Gastrocnemius medialis (tissue), 4 donors: ENCODE measurements at regions not wholly inside any gene's neighbourhood (a gene's known extent, or its start where the extent isn't known, plus 50 kb on each side); places are given as distances from the start of the nearest gene placed in this dataset.

Experiments used
- ATAC-seq, 2 donors: fragments of 150-250 bp; one replicate each; pipeline ENCODE4 v1.9.1; 2016
- DNase-seq, 2 donors: peaks; one replicate each; pipeline ENCODE4 v3.0.0-alpha.2; 2019
- H3K27ac ChIP-seq, 4 donors: fragments of 200-600 bp; sonication (generic); 1 replicate in 1 of 4; 2 replicates in 3 of 4; pipeline ENCODE4 v1.5.1; 2016 to 2018; ENCODE audit warnings: mild to moderate bottlenecking in 2 of 4, moderate library complexity in 1 of 4
- H3K27me3 ChIP-seq, 3 donors: fragments of 200-600 bp; sonication (generic) in 2 of 3; 1 replicate in 1 of 3; 2 replicates in 2 of 3; pipeline versions ENCODE4 v1.5.1 to v1.6.0; 2016 to 2019; ENCODE audit warnings: mild to moderate bottlenecking in 1 of 3, moderate library complexity in 1 of 3
- H3K36me3 ChIP-seq, 2 donors: fragments of 200-600 bp; sonication (generic) in 1 of 2; one replicate each; pipeline ENCODE4 v1.5.1; 2017 to 2018
- H3K4me1 ChIP-seq, 2 donors: fragments of 200-600 bp; sonication (generic) in 1 of 2; one replicate each; pipeline ENCODE4 v1.5.1; 2016 to 2017; ENCODE audit warnings: mild to moderate bottlenecking in 2 of 2
- H3K4me3 ChIP-seq, 4 donors: fragments of 200-600 bp; sonication (generic) in 3 of 4; 1 replicate in 1 of 4; 2 replicates in 3 of 4; pipeline ENCODE4 v1.5.1; 2016 to 2019; ENCODE audit warnings: mild to moderate bottlenecking in 2 of 4
- H3K9me3 ChIP-seq, 3 donors: fragments of 200-600 bp; sonication (generic) in 2 of 3; 1 replicate in 1 of 3; 2 replicates in 2 of 3; pipeline ENCODE4 v1.5.1; 2016 to 2019
- CTCF ChIP-seq, 5 experiments: fragments of 450-650 bp in 3 of 5; fragments of 200-600 bp in 2 of 5; sonication (generic) in 2 of 5; IDR thresholded peaks in 4 of 5; conservative IDR thresholded peaks in 1 of 5; 1 replicate in 4 of 5; 2 replicates in 1 of 5; pipeline ENCODE4 v1.5.1; 2016 to 2019; ENCODE audit warnings: antibody characterized with exemption in 5 of 5, mild to moderate bottlenecking in 3 of 5, moderate library complexity in 3 of 5
- POLR2A ChIP-seq, 2 donors: fragments of 450-650 bp; IDR thresholded peaks; one replicate each; pipeline ENCODE4 v1.6.1; 2017; ENCODE audit warnings: antibody characterized with exemption in 2 of 2, mild to moderate bottlenecking in 2 of 2, moderate library complexity in 2 of 2
- in situ Hi-C, 4 donors: fragments of 200-750 bp; cut with MboI; loops; one replicate each; pipeline versions ENCODE4 v1.15.0 to v1.8.0; 2017; ENCODE audit warnings: low sequenced_read_pairs in 4 of 4
- intact Hi-C: fragments of 100-400 bp; cut with DNase I; formaldehyde crosslinking; loops from one replicate; pipeline ENCODE4 v1.15.1; 2023; ENCODE audit warnings: low total_unique reads

DNA sequence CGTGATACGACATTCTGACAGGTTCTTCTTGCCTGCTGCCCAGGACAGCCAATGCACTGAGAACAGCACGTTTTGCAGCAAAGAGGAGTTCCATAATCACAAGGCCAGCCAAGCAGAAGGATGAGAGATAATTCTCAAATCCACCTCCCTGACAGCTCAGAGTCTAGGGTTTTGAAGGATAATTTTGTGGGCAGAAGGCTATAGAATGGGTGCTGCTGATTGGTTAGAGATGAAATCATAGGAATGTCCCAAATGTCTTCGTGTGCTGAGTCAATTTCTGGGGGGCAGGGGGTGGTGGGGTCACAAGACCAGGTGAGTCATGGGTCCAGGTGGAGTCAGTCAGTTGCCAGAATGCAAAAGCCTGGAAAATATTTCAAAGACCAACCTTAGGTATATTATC, 175.5 kb upstream of the SLC30A5 start:
- Histone ChIP-seq H3K4me1 (no peaks in the 10 kb centered on the region), H3K4me3 (no peak overlapping the region), H3K27me3 (no peaks in the 10 kb centered on the region), H3K27ac (no peak overlapping the region), H3K9me3 (no peaks in the 10 kb centered on the region), H3K36me3 (no peaks in the 10 kb centered on the region)
- ATAC-seq = no peak
- TF ChIP-seq POLR2A (IDR thresholded peaks at IDR 0.05) (no peak), CTCF (IDR thresholded peaks at IDR 0.05 in 4 of 5, conservative IDR thresholded peaks at IDR 0.05 in 1 of 5) (no peak)
- in situ Hi-C loops (no loop called here), intact Hi-C loops (no loop called here)
- DNase-seq = no peak

DNA sequence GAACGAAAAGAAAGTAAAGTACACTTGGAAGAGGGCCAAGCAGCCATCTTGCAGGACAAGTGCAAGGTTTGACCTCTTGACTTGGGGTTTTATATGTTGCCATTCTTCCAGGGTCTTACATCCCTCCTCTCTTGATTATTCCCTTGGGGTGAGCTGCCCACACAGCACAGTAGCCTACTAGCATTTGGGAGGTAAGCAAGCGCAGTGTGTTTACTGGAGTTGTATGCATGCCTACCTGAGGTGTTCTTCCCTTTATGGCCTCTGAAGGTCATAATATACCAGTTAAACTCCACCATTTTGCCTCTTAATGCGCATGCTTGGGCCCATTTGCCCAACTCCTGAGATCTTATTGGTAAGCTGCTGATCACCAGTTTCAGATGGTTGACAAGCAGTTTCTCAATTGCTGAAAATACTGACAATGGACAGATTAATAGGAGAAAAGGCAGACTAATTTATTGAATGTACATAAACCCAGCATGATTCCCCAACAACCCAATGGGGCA, 173.8 kb upstream of the SLC30A5 start:
- TF ChIP-seq POLR2A (IDR thresholded peaks at IDR 0.05) (no peak), CTCF (IDR thresholded peaks at IDR 0.05 in 4 of 5, conservative IDR thresholded peaks at IDR 0.05 in 1 of 5) (no peak)
- Histone ChIP-seq H3K9me3 (no peaks in the 10 kb centered on the region), H3K4me3 (no peak overlapping the region), H3K27ac (no peak overlapping the region), H3K27me3 (no peaks in the 10 kb centered on the region), H3K36me3 (no peaks in the 10 kb centered on the region), H3K4me1 (no peaks in the 10 kb centered on the region)
- no peak for DNase-seq
- in situ Hi-C loops (no loop called here), intact Hi-C loops (no loop called here)
- no peak for ATAC-seq

GRCh38 chr5:68920888-68921287, 172.9 kb upstream of the SLC30A5 start:
- intact Hi-C loops (no loop called here), in situ Hi-C loops (no loop called here)
- Histone ChIP-seq H3K4me1 (no peaks in the 10 kb centered on the region), H3K27ac (no peak overlapping the region), H3K36me3 (no peaks in the 10 kb centered on the region), H3K4me3 (no peak overlapping the region), H3K27me3 (no peaks in the 10 kb centered on the region), H3K9me3 (no peaks in the 10 kb centered on the region)
- DNase-seq (no peak), ATAC-seq (no peak)
- TF ChIP-seq POLR2A (IDR thresholded peaks at IDR 0.05) (no peak), CTCF (IDR thresholded peaks at IDR 0.05 in 4 of 5, conservative IDR thresholded peaks at IDR 0.05 in 1 of 5) (no peak)

DNA sequence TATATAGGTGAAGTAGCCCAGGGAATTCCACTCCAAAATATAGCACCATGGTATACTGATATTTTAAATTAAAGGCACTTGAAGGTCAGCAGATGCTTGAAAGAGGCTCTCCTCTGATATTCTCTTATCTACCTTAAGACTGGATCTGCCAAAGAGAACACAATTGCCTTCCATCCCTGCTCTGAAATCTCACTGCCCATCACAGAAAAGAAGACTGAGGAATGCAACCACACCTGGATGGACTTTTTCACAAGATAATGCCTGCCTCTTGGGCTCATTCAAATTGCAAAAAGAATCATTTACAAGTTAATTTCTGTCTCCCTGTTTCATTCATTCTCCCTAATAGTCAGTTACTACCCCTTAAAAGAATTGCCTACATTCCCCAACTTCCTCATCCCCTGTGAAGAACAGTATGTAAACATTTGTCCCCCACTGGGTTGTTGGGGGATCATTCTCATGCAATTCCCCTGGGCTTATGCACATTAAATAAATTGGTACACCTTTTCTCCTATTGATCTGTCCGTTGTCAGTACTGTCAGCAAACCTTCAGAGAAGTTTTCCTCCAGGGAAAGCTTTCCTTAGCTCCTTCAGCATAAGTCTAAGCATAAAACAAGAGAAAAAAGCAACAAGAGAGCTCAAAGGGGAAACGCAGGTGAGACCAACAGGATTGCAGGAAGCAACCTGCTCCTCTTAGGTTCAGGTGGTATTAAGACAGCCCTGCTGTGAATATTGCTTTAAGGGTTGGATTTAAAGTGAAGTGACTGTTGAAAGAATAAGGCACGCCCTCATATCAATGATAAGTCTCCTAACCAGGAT, 171.4 kb upstream of the SLC30A5 start:
- no peak overlapping the region for H3K4me3 ChIP-seq

More for the DNA sequence above, 171.4 kb upstream of the SLC30A5 start:
- intact Hi-C loops (no loop called here), in situ Hi-C loops (no loop called here)
- Histone ChIP-seq H3K36me3 (no peaks in the 10 kb centered on the region), H3K27ac (no peak overlapping the region), H3K4me1 (no peaks in the 10 kb centered on the region), H3K9me3 (no peaks in the 10 kb centered on the region), H3K27me3 (no peaks in the 10 kb centered on the region)
- DNase-seq (no peak), ATAC-seq (no peak)
- TF ChIP-seq POLR2A (IDR thresholded peaks at IDR 0.05) (no peak), CTCF (IDR thresholded peaks at IDR 0.05 in 4 of 5, conservative IDR thresholded peaks at IDR 0.05 in 1 of 5) (no peak)
